GM19467 (cell line): ENCODE measurements at regions not wholly inside any gene's neighbourhood (a gene's known extent, or its start where the extent isn't known, plus 50 kb on each side); places are given as distances from the start of the nearest gene placed in this dataset.

Experiments
- ATAC-seq: cut with Tn5 transposase; IDR thresholded peaks from one replicate; pipeline ENCODE4 v1.9.1; 2021; ENCODE audit warnings: mild to moderate bottlenecking, moderate library complexity; ENCODE audit not compliant: unreplicated experiment

DNA sequence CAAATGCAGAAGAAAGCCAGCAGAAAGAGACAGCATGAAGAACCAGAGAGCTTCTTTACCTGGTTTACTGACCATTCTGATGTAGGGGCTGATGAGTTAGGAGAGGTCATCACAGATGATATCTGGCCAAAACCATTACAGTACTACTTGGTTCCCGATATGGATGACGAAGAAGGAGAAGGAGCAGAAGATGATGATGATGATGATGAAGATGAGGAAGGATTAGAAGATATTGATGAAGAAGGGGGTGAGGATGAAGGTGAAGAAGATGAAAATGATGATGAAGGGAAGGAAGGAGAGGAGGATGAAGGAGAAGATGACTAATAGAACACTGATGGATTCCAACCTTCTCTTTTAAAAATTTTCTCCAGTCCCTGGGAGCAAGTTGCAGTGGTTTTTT, 178.2 kb upstream of the CRY1 start:
- ATAC-seq = no peak

DNA sequence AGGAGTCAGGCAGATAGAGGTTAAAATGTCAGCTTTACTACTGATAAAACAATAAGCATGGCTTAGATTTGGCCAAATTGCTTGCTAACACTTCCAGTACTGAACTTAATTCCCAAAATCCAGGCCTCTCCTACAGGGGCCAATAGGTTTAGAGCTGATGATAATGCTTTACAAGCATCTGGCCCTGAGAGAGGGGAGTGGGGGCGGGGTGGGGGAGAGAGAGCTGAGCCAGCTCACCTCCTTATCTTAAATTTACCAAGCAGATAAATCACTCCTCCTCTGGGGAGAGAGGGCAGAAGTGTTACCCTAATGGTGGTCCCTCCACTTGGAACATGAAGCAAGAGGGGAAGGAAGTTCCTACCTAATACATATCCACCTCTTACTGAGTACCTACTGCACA, 182.2 kb upstream of the CRY1 start:
- no peak for ATAC-seq

DNA sequence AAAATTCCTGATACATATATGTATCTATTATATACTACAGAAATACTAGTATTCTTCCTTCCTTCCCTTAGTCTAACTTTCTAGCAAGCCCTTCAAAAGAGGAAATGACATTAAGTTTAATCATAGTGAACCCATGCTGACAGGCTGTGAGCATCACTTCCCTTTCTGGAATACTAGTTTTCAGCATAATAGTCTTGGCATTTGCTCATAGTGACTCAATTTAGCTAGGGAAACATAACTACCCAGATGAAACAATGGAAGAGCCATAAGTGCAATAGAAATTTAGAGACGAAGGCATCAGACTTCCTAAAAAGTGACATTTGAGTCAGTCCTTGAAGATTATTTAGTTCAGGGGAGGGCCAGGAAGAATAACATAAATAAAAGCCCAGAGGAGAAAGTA, 184.5 kb upstream of the CRY1 start:
- no peak for ATAC-seq

DNA sequence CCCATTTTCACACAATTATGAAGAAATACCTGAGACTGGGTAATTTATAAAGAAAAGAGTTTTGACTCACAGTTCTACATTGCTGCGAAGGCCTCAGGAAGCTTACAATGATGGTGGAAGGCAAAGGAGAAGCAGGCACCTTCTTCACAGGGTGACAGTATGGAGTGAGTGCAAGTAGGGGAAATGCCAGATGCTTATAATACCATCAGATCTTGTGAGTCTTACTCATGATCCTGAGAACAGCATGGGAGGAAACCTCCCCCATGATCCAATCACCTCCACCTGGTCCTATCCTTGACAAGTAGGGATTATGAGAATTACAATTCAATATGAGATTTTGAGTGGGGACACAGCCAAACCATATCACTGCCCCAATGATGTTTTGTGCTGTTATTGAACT, 189.3 kb upstream of the CRY1 start:
- ATAC-seq = no peak

DNA sequence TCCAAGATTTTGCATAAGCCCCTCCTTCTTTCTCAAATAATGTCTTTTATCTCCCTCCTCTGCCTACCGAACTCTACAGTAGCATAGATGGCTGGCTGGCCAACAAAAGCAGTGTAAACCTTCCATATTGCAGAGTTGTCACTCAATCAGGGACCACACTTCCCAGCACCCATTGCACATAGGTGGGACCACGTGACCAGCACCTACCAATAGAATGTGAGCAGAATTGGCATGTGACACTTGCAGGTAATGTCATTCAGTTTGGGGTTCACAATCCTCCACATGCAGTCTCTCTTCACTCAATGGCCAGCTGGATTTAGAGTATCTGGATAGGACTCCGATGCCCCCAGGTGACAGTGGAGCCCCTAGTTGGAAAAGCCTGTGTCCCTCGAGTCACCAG, 190.3 kb upstream of the CRY1 start:
- no peak for ATAC-seq

DNA sequence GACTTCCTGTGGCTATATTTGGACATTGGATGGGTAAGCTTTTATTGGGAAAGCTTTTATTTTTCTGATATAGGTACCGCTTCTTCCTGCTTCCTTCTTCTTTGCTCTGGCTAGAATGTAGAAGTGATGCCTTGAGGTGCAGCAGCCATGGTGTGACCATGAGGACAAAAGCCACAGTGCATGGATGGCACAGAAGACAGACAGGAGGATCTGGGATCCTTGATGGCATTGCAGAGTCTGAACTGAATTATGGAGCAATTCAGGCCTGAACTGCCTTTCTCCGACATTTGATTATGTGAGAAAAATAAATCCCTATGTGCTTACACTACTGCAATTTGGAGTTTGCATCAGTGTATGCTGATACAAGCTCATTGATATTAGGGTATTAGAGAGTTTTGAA, 191.3 kb upstream of the CRY1 start:
- ATAC-seq = no peak

DNA sequence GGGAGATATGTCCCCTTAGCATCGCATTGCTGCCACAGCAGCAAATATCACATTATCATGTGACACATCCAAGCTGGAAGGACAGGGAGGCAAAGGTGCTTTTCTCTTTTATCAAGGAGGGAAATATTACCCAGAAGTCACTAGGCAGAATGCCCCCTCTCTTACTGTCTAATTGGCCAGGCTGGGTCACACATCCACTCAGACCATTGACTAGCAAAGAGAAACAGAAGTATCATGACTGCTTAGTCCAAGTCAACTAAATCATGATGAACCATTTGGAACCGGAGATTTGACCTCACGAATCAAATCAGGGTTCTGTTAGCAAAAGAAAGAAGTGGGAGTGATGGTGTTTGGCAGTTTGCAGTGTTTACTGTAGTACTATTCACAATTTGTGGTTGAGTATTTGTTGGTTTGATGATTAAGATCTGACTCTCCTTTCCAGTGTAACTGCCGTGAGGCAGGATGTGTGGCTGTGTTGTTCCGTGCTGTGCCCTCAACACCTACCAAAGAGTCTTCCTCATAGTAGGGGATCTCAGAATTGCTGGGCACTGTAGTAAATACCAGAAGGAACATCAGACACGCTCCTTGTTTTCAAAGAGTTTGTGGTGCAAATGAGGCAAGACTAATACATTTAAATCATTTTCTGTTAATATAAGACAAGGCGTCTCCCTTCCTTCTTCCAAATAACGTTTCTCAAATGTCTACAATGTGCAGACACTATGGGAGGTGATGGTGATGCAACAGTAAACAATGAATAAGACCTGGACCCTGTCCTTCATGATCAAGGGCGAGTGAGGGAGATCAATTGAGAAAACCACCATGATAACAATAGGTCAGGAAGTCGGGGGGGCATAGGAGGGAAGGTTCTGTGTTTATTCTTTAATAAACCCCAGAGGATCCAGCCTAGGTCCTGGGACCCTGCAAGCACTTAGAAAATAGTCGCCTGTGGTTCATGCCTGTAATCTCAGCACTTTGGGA, 194.4 kb upstream of the CRY1 start:
- ATAC-seq = no peak

DNA sequence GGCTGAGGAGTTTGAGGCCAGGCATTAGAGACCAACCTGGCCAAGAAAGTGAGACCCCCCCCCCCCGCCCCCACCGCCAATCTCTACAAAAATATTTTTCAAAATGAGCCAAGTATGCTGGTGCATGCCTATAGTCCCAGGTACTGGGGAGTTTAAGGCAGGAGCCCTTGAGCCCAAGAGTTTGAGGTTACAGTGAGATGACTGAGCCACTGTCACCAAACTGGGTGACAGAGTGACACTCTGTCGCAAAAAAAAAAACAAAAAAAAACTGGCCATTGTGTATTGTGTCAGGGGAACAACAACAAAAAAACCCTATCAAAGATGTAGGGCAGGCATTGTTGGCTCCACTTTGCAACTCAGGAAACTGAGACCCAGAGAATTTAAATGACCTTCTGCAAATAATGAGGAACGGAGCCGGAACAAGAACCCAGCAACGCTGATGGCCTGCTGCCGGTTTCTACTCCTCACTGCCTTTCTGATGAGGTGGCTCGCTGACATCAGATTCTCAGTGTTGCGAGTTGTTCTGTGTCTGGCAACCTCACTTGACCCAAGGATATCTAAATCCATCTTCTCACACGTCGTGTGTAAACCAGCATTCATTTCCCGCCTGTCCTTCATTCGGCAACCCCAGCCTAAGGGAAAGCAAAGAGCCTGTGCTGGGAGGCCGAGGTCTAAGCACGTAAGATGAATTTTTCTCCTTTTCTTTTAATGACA, 195.2 kb upstream of the CRY1 start:
- no peak for ATAC-seq

DNA sequence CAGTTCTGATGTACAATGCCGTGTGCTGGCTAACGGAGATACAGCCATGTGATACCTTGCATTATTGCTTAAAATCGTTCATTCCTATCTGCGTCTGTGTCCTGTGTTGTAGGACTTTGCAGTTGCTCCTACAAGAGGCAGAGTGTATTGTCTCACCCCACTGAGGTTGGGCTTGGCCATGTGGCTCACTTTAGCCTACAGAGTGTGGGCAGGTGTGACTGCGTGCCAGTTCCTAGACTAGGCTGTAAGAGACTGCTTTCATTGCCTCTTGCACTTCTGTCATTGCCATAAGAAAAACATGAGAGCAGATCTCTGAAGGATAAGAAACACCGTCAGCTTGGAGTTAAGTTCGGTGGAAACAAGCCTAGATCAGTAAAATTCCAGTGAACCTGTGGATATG, 197.7 kb upstream of the CRY1 start:
- ATAC-seq = no peak

DNA sequence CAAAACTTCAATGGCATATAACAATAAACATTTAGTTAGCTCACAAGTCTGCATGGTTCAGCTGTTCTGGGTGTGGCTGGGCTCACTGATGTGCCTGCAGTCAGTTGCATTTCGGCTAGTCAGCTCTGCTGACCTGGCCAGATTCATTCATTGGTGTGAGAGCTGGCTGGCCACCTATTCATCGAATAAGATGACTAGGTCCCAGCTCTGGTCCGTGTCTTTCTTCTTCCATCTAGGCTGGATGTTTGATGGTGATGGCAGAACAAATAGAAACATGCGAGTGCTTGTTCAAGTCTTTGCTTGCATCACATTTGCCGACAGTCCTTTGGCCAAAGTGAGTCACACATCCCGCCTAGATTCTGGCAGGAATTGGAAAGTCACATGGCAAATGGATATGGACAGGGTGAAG, 203.3 kb upstream of the CRY1 start:
- no peak for ATAC-seq

DNA sequence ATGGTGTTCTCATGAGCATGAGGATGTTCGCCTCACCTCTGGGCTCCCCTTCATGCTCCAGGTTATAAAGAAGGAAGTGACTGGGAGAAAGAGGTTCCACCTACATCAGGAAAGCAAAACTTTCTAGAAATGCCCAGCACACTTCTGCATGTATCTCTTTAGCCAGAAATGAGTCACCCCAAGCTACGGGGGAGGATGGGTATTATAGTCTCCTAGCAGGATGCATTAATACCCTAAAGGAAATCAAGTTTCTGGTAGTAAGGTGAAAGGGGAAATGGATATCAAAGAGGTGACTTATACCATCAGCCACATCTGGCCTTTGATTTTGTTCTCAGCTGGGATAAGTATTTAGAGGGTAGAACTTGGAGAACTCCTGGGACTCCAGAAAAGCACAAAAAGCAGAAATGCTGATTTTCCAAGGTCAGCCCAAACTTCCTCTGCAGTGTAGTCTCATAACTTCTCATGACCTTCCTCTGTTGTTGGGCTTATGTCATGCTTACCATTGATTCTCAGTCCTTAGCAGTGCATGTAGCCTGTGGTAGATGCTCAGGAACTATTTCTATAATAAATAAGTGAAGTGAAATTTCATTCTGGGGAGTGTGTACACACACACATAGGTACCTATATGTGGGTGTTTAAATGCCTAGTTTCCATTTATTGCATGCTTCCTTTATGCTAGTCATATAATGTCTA, 209.4 kb upstream of the CRY1 start:
- no peak for ATAC-seq

DNA sequence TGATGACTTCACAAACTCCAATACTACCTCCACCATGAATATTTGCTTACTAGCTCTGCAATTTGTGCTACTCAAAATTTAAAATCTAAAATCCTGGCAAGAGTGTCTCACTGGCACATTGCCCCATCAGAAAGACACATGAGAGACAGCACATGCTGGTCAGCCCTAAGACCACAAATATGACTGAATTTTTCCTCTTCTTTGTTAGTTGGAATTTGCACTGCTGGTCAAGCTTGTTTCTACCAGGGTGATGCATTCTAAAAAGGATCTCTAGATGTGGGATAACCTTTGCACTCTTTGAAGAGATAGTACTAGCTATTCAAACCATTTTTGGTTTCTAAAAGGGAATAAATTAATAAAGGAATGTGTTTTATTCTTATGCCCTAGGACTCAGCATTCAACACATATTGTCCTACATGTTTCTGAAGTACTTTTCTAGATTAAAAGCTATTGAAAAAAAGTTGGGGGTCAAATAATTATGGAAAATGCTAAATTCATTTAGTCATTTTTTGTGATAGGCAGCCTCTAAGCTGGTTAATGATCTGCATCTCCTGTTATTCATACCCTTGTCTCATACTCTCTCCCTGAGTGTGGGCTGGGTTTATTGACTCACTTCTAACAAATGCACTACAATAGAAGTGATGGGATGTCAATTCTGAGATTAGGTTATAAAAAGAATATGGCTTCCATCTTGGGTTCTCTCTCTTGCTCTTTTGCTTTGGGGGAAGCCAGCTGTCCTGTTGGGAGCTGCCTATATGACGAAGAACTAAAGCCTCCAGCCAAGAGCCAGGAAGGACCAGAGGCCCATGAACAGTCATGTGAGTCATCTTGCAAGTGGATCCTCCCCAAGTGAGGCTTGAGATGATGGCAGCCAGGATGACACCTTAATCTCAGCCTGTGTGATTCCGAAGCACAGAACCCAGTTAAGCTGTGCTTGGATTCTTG, 211.5 kb upstream of the CRY1 start:
- no peak for ATAC-seq

DNA sequence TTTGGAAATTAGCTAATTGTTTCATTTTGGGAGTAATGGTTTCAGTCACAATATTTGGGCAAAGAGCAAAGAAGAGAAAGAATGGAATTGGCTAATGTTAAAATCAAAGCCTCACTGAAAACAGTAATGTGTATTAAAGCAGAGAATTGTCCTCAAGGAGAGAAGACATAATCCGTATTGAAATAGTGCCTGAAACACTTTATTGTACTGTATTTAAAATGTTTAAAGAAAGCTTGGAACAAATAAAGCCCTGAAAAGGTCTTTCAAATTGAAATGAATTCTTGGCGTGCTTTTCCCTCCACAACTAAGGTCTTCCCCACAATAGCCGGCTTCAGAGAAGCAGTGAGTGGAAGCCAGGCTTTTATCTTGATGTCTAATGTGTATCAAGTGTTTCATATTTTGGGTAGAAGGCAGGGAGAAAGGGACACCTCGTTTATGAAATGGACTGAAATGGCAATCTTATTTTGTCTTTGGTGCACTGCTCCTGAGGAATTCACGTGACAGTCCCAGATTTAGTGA, 212.9 kb upstream of the CRY1 start:
- no peak for ATAC-seq

DNA sequence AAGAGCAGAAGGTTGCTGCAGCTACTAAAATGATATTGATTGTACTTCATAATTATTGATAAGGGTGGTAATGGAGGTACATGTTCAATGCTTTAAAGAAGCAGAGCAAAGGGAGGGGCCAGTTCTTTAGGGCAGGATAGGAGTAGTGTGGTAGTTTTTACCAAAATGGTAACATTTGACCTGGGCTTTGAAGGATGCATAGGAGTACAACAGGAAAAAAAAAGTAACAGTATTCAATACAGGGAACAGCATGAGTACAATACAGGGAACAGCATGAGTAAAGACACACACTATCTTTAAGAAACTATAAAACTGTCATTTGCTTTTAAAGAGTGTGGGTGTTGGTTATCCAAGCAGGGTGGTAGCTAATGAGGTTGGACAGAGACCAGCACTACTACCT, 215.0 kb upstream of the CRY1 start:
- no peak for ATAC-seq

DNA sequence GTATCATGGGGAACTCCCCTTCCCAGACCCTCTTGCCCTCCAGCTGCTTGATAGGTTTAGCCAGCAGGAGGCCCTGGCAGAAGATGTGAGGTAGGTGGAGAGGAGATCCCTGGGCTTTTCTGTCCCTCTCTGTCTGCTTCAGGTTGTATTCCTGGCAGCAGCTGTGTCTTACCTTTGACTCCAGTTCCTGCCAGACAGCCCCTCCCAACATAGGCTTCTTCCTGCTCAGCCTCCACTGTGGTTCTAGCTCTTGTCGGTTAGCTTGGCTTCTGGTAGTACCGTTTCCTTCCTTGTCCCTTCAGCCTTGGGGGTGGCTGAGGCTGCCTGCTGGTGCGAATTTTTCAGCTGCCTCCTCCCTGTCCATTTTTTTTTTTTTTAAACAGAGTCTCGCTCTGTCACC, 215.7 kb upstream of the CRY1 start:
- no peak for ATAC-seq

DNA sequence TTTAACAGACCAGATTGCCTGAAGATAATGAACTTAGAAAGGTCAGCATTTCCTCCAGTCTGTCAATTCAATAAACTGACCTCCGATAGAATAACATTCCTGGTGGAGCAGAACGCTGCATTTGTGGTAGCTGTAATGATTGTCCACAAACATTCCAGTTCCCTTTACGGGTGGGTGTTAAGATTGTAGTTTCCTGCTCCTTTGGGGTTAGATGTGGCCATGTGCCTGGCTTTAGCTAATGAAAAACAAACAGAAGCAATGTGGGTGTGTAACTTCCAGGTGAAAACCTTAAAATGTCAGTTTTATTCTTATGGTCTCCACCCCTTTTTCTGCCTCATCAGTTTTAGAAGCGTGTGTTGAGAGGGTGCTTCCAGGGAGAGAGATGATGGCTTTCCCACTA, 217.3 kb upstream of the CRY1 start:
- no peak for ATAC-seq

DNA sequence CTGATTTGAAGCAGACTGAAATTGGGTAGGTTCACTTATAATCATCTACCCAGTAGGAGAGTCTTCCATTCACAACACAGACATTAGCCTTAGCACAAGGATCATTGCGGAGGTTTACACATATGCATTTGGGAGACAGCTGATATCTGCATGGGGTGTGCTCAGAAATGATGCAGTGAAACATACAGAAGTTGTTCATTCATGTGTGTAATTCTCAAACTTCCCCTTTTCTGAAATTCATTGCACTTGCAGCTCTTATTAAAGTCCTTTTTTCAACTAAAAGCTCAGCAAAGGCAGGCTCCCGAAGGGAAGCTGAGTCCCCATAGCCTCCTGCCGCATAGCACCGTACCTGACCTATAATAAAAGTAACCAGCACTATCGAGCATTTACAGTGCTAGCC, 218.3 kb upstream of the CRY1 start:
- ATAC-seq = no peak

DNA sequence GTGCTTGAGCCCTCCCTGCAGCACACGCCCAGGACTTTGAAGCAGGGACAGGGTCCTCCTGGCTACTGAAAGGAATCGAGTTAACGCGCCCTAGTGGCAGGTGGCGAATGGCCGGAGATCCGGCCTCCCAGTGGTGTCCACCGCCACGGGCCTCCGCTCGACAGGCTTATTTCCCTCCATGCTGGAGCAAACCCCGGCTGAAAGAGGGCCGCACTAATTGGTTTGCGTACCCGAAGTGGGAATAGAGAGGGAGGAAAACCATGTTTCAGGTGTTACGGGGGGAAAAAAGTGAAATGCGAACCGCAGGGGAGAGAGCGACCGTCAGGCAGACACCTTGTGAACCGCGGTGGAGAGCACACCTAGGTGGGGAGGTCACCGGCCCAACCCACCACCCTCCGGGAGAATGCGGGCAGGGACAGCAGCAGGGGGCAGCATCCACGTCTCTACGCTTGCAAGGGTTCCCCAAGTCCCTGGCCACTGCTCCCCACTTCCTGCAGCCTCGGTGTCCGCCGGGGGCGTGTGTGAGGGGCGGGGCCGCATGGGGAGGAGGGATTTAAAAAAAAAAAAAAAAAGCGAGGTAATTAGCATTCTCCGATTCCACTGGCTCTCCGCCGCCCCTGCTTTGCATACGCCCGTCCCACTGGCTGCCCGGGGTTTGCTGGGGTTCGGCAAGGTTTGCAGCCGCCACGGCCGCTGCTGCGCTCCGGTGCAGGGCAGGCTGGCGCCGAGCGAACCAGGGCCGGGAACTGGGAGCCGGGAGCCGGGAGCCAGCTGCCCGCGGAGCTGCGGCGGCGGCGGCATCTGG, 224.6 kb upstream of the CRY1 start:
- peak; percentile 63 for ATAC-seq

DNA sequence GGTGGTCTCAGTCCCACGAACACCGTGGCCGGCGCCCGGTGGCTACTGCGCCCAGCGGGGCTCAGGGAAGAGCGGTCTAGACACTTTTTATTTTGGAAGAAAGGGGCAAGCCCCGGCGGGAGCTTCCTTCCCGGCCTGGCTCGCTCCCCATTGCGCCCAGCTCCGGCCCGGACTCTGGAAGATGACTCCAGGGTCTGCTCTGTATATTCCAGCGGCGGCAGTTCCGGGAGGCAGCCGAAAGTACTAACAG, 225.1 kb upstream of the CRY1 start:
- no peak for ATAC-seq
